ENCODE measurements at regions not wholly inside any gene's neighbourhood (a gene's known extent, or its start where the extent isn't known, plus 50 kb on each side); places are given as distances from the start of the nearest gene placed in this dataset.

GRCh38 chr11:98115873-98116272 is 904.9 kb upstream of the CNTN5 start:
- no peak overlapping the region for H3K4me3 ChIP-seq (ENCODE audit: low read depth, low read length)
- DNase-seq (ENCODE audit: low read depth), result no peak
- no peak for TF ChIP-seq CTCF (conservative IDR thresholded peaks at IDR 0.05; ENCODE audit: low read depth, low read length)

- DNase-seq (ENCODE audit: low read depth), result no peak
- H3K4me3 ChIP-seq (ENCODE audit: low read depth, low read length), result no peak overlapping the region
- TF ChIP-seq CTCF (conservative IDR thresholded peaks at IDR 0.05; ENCODE audit: low read depth, low read length), result no peak
These were observed 890.6 kb upstream of the CNTN5 start for GRCh38 chr11:98130117-98130625.

- no peak for TF ChIP-seq CTCF (conservative IDR thresholded peaks at IDR 0.05; ENCODE audit: low read depth, low read length)
- no peak for DNase-seq (ENCODE audit: low read depth)
- no peak overlapping the region for H3K4me3 ChIP-seq (ENCODE audit: low read depth, low read length)
These were observed 884.4 kb upstream of the CNTN5 start for GRCh38 chr11:98136357-98136756.

GRCh38 chr11:98137437-98137836 is 883.3 kb upstream of the CNTN5 start:
- no peak for DNase-seq (ENCODE audit: low read depth)
- no peak overlapping the region for H3K4me3 ChIP-seq (ENCODE audit: low read depth, low read length)
- no peak for TF ChIP-seq CTCF (conservative IDR thresholded peaks at IDR 0.05; ENCODE audit: low read depth, low read length)

GRCh38 chr11:98143661-98144060 is 877.1 kb upstream of the CNTN5 start:
- no peak for DNase-seq (ENCODE audit: low read depth)
- no peak overlapping the region for H3K4me3 ChIP-seq (ENCODE audit: low read depth, low read length)
- TF ChIP-seq CTCF (conservative IDR thresholded peaks at IDR 0.05; ENCODE audit: low read depth, low read length), result no peak

GRCh38 chr11:98153752-98154151 is 867.0 kb upstream of the CNTN5 start:
- DNase-seq (ENCODE audit: low read depth), result no peak
- no peak for TF ChIP-seq CTCF (conservative IDR thresholded peaks at IDR 0.05; ENCODE audit: low read depth, low read length)
- no peak overlapping the region for H3K4me3 ChIP-seq (ENCODE audit: low read depth, low read length)

- no peak overlapping the region for H3K4me3 ChIP-seq (ENCODE audit: low read depth, low read length)
- no peak for TF ChIP-seq CTCF (conservative IDR thresholded peaks at IDR 0.05; ENCODE audit: low read depth, low read length)
- peak; percentile 58 for DNase-seq (ENCODE audit: low read depth)
These were observed 865.1 kb upstream of the CNTN5 start for GRCh38 chr11:98155696-98156095.
